Neural cell (in vitro differentiated cells): ENCODE measurements at regions not wholly inside any gene's neighbourhood (a gene's known extent, or its start where the extent isn't known, plus 50 kb on each side); places are given as distances from the start of the nearest gene placed in this dataset.

ENCODE experiments used
- H2AFZ ChIP-seq: fragments of 200-600, 300-800 bp; sonication (generic), shearing (Covaris generic); 2 replicates; pipeline ENCODE4 v1.6.0; 2014; ENCODE audit warnings: low read depth, mild to moderate bottlenecking, antibody characterized with exemption, low read length, moderate library complexity
- H3F3A ChIP-seq: fragments of 200-600 bp; shearing (Covaris generic); 2 replicates; pipeline ENCODE4 v1.6.1; 2016; ENCODE audit warnings: mild to moderate bottlenecking, moderate library complexity, mixed read lengths, antibody characterized with exemption, low read length; ENCODE audit not compliant: insufficient read depth, poor library complexity, severe bottlenecking
- H3K27ac ChIP-seq: fragments of 200-600, 300-800 bp; sonication (generic), shearing (Covaris generic); 2 replicates; pipeline ENCODE4 v1.5.1; 2014; ENCODE audit warnings: mild to moderate bottlenecking, low read length, moderate library complexity
- H3K27me3 ChIP-seq: fragments of 300-800, 200-600 bp; sonication (generic), shearing (Covaris generic); 2 replicates; pipeline ENCODE4 v1.6.0; 2014; ENCODE audit warnings: mild to moderate bottlenecking, low read depth, low read length, moderate library complexity; ENCODE audit not compliant: insufficient read depth
- H3K36me3 ChIP-seq: fragments of 300-800, 200-600 bp; sonication (generic), shearing (Covaris generic); 2 replicates; pipeline ENCODE4 v1.5.1; 2014; ENCODE audit warnings: mild to moderate bottlenecking, antibody characterized with exemption, low read length, moderate library complexity; ENCODE audit not compliant: insufficient read depth
- H3K4me2 ChIP-seq: fragments of 300-800, 200-600 bp; sonication (generic), shearing (Covaris generic); 2 replicates; pipeline ENCODE4 v1.6.0; 2014; ENCODE audit warnings: mild to moderate bottlenecking, low read length
- H3K4me3 ChIP-seq: fragments of 300-800, 200-600 bp; sonication (generic), shearing (Covaris generic); 2 replicates; pipeline ENCODE4 v1.5.1; 2014; ENCODE audit warnings: mild to moderate bottlenecking, low read length, moderate library complexity
- H3K79me2 ChIP-seq: fragments of 200-600 bp; shearing (Covaris generic); replicated peaks from 2 replicates; pipeline ENCODE4 v1.6.0; 2014; ENCODE audit warnings: mild to moderate bottlenecking, low read length, moderate library complexity; ENCODE audit not compliant: insufficient read depth
- H3K9ac ChIP-seq: fragments of 300-800, 200-600 bp; sonication (generic), shearing (Covaris generic); 2 replicates; pipeline ENCODE4 v1.6.1; 2016; ENCODE audit warnings: mild to moderate bottlenecking, low read length, mixed read lengths
- H3K9me2 ChIP-seq: fragments of 200-600 bp; shearing (Covaris generic); 2 replicates; pipeline ENCODE4 v1.6.1; 2016; ENCODE audit warnings: mild to moderate bottlenecking, low read length, mixed read lengths; ENCODE audit not compliant: insufficient read depth
- H3K9me3 ChIP-seq: fragments of 200-600, 300-800 bp; sonication (generic), shearing (Covaris generic); 2 replicates; pipeline ENCODE4 v1.6.1; 2016; ENCODE audit warnings: mild to moderate bottlenecking, mixed run types, low read length, moderate library complexity, mixed read lengths
- H4K20me1 ChIP-seq: fragments of 200-600 bp; shearing (Covaris generic); 2 replicates; pipeline ENCODE4 v1.6.1; 2016; ENCODE audit warnings: mild to moderate bottlenecking, mixed run types; ENCODE audit not compliant: insufficient read depth
- EP300 ChIP-seq: fragments of 450-650 bp; conservative IDR thresholded peaks from 2 replicates; pipeline ENCODE4 v1.6.1; 2014; ENCODE audit warnings: antibody characterized with exemption, mild to moderate bottlenecking, moderate library complexity; ENCODE audit not compliant: poor library complexity, severe bottlenecking
- EZH2 ChIP-seq: fragments of 200-600, 300-800 bp; shearing (Covaris generic), sonication (generic); IDR thresholded peaks from 2 replicates; pipeline ENCODE4 v1.6.1; 2014; ENCODE audit warnings: antibody characterized with exemption, low read length, borderline replicate concordance, mild to moderate bottlenecking; ENCODE audit not compliant: insufficient read depth, poor library complexity, severe bottlenecking
- MXI1 ChIP-seq: fragments of 450-650 bp; conservative IDR thresholded peaks from 2 replicates; pipeline ENCODE4 v1.6.1; 2014; ENCODE audit warnings: antibody characterized with exemption, mild to moderate bottlenecking; ENCODE audit not compliant: poor library complexity, severe bottlenecking
- POLR2AphosphoS5 ChIP-seq: IDR thresholded peaks from 2 replicates; pipeline ENCODE4 v1.6.1; 2012
- RAD21 ChIP-seq: fragments of 450-650 bp; conservative IDR thresholded peaks from 2 replicates; pipeline ENCODE4 v1.6.1; 2014; ENCODE audit warnings: antibody characterized with exemption, mild to moderate bottlenecking, moderate library complexity
- SMC3 ChIP-seq: fragments of 450-650 bp; conservative IDR thresholded peaks from 2 replicates; pipeline ENCODE4 v1.6.1; 2014; ENCODE audit warnings: antibody characterized with exemption, mild to moderate bottlenecking, moderate library complexity; ENCODE audit not compliant: poor library complexity
- TAF1 ChIP-seq: IDR thresholded peaks from 2 replicates; pipeline ENCODE4 v1.6.1; 2012; ENCODE audit warnings: low read depth
- TF ChIP-seq, protein P1 (sequence below): IDR thresholded peaks from 2 replicates; pipeline ENCODE4 v1.6.1; 2012; ENCODE audit warnings: borderline replicate concordance
- TF ChIP-seq, protein P2 (sequence below): fragments of 450-650 bp; IDR thresholded peaks from 2 replicates; pipeline ENCODE4 v1.5.1; 2014; ENCODE audit warnings: antibody characterized with exemption, mild to moderate bottlenecking, moderate library complexity; ENCODE audit not compliant: poor library complexity, severe bottlenecking

DNA sequence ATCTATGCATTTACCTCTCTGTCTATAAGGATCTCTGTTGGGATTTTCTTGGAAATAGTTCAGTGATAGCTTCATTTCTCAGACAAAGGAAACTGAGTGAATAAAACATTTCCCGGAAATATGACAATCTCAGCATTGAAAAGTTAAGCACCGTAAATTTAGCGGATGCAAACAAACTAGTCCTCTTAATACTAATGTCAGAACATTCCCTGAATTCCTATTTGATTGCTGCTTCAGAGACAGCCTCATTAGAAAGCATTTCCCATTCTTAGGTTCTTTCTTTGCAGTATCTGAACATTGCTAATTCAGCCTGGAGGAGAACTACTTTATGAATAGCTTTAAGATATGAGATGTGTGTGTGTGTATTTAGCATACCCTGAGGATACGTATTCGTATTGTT, 101.3 kb downstream of the NR2F2 start:
- no peak overlapping the region for H2AFZ ChIP-seq
- H3K4me3 ChIP-seq, result no peak overlapping the region
- H3K36me3 ChIP-seq, result no peaks in the 10 kb centered on the region
- H3K27me3 ChIP-seq, result peaks cover 14% of the 10 kb centered on the region
- H3K9me3 ChIP-seq, result no peaks in the 10 kb centered on the region
- H3K79me2 ChIP-seq, result no peaks in the 10 kb centered on the region
- no peak overlapping the region for H3K27ac ChIP-seq
- H3K4me2 ChIP-seq, result no peak overlapping the region
- H3K9ac ChIP-seq, result no peak overlapping the region
- H3F3A ChIP-seq, result no peaks in the 10 kb centered on the region
- no peaks in the 10 kb centered on the region for H3K9me2 ChIP-seq
- H4K20me1 ChIP-seq, result no peaks in the 10 kb centered on the region
- TF ChIP-seq, protein P1, sequence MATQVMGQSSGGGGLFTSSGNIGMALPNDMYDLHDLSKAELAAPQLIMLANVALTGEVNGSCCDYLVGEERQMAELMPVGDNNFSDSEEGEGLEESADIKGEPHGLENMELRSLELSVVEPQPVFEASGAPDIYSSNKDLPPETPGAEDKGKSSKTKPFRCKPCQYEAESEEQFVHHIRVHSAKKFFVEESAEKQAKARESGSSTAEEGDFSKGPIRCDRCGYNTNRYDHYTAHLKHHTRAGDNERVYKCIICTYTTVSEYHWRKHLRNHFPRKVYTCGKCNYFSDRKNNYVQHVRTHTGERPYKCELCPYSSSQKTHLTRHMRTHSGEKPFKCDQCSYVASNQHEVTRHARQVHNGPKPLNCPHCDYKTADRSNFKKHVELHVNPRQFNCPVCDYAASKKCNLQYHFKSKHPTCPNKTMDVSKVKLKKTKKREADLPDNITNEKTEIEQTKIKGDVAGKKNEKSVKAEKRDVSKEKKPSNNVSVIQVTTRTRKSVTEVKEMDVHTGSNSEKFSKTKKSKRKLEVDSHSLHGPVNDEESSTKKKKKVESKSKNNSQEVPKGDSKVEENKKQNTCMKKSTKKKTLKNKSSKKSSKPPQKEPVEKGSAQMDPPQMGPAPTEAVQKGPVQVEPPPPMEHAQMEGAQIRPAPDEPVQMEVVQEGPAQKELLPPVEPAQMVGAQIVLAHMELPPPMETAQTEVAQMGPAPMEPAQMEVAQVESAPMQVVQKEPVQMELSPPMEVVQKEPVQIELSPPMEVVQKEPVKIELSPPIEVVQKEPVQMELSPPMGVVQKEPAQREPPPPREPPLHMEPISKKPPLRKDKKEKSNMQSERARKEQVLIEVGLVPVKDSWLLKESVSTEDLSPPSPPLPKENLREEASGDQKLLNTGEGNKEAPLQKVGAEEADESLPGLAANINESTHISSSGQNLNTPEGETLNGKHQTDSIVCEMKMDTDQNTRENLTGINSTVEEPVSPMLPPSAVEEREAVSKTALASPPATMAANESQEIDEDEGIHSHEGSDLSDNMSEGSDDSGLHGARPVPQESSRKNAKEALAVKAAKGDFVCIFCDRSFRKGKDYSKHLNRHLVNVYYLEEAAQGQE, result peak; percentile 87
- TF ChIP-seq, protein P2, sequence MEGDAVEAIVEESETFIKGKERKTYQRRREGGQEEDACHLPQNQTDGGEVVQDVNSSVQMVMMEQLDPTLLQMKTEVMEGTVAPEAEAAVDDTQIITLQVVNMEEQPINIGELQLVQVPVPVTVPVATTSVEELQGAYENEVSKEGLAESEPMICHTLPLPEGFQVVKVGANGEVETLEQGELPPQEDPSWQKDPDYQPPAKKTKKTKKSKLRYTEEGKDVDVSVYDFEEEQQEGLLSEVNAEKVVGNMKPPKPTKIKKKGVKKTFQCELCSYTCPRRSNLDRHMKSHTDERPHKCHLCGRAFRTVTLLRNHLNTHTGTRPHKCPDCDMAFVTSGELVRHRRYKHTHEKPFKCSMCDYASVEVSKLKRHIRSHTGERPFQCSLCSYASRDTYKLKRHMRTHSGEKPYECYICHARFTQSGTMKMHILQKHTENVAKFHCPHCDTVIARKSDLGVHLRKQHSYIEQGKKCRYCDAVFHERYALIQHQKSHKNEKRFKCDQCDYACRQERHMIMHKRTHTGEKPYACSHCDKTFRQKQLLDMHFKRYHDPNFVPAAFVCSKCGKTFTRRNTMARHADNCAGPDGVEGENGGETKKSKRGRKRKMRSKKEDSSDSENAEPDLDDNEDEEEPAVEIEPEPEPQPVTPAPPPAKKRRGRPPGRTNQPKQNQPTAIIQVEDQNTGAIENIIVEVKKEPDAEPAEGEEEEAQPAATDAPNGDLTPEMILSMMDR, result no peak
- no peak for TF ChIP-seq MXI1
- peak; percentile 35 for TF ChIP-seq POLR2AphosphoS5
- peak; percentile 32 for TF ChIP-seq EP300
- TF ChIP-seq TAF1, result no peak

DNA sequence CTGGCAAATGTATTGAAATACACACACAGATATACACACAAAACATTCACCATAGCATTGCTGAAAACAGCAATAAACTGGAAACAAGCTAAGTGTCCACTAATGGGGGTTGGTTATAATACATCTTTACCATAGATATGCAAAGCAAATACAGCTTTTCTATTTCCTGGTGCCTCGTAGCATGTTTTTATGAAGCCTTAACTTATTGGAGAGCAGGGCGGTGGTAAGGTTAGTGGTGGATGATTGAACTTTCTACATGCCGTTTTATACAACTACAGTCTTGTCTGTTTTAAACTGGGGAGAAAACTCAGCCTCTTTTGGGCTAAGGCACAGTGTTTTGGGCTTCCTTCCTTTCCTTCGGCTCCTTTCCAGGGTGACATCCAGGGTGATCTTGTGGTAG, 104.5 kb downstream of the NR2F2 start:
- H3K79me2 ChIP-seq, result no peaks in the 10 kb centered on the region
- no peak overlapping the region for H3K27ac ChIP-seq
- H3K9ac ChIP-seq, result no peak overlapping the region
- H4K20me1 ChIP-seq, result no peaks in the 10 kb centered on the region
- H3K9me3 ChIP-seq, result no peaks in the 10 kb centered on the region
- H3K4me3 ChIP-seq, result no peak overlapping the region
- no peak overlapping the region for H3K4me2 ChIP-seq
- no peaks in the 10 kb centered on the region for H3K9me2 ChIP-seq
- no peaks in the 10 kb centered on the region for H3F3A ChIP-seq
- TF ChIP-seq POLR2AphosphoS5, result no peak
- TF ChIP-seq TAF1, result no peak
- no peak for TF ChIP-seq RAD21
- no peak for TF ChIP-seq SMC3
- TF ChIP-seq, protein P1, result no peak
- no peak for TF ChIP-seq MXI1
- TF ChIP-seq EP300, result no peak
- TF ChIP-seq, protein P2, result no peak
- TF ChIP-seq EZH2, result no peak
- H3K36me3 ChIP-seq, result no peaks in the 10 kb centered on the region
- no peak overlapping the region for H2AFZ ChIP-seq
- peaks cover 7% of the 10 kb centered on the region for H3K27me3 ChIP-seq
